Astrocyte of the spinal cord (primary cell): ENCODE measurements at regions not wholly inside any gene's neighbourhood (a gene's known extent, or its start where the extent isn't known, plus 50 kb on each side); places are given as distances from the start of the nearest gene placed in this dataset.

Source experiments
- DNase-seq: peaks from one replicate; pipeline ENCODE4 v3.0.0; 2011; ENCODE audit warnings: low read depth, low spot score
- H3K4me3 ChIP-seq: 2 replicates; pipeline ENCODE4 v1.5.1; 2011; ENCODE audit warnings: low read depth, mild to moderate bottlenecking, low read length, moderate library complexity
- CTCF ChIP-seq: IDR thresholded peaks from 2 replicates; pipeline ENCODE4 v1.5.1; 2012; ENCODE audit warnings: low read depth, mild to moderate bottlenecking, low read length, inconsistent platforms
- in situ Hi-C: cut with HindIII; loops from 2 replicates; pipeline ENCODE4 v1.10.0; 2017; ENCODE audit warnings: low sequenced_read_pairs

- H3K4me3 ChIP-seq, result no peak overlapping the region
- DNase-seq, result no peak
- in situ Hi-C loops, result no loop called here
- TF ChIP-seq CTCF, result no peak
Measured at GRCh38 chr12:20248646-20249045, 119.7 kb upstream of the PDE3A start.

- TF ChIP-seq CTCF, result no peak
- in situ Hi-C loops, result no loop called here
- no peak for DNase-seq
- H3K4me3 ChIP-seq, result no peak overlapping the region
Measured at GRCh38 chr12:20250761-20251160, 117.6 kb upstream of the PDE3A start.

GRCh38 chr12:20257311-20257710 lies 111.0 kb upstream of the PDE3A start:
- DNase-seq, result no peak
- in situ Hi-C loops, result no loop called here
- TF ChIP-seq CTCF, result no peak
- H3K4me3 ChIP-seq, result no peak overlapping the region

- no peak overlapping the region for H3K4me3 ChIP-seq
- TF ChIP-seq CTCF, result no peak
- DNase-seq, result no peak
- in situ Hi-C loops, result no loop called here
Measured at GRCh38 chr12:20259786-20260185, 108.6 kb upstream of the PDE3A start.

GRCh38 chr12:20260851-20261250 lies 107.5 kb upstream of the PDE3A start:
- DNase-seq, result no peak
- TF ChIP-seq CTCF, result no peak
- no peak overlapping the region for H3K4me3 ChIP-seq
- in situ Hi-C loops, result no loop called here

GRCh38 chr12:20262119-20262518 lies 106.2 kb upstream of the PDE3A start:
- no peak for TF ChIP-seq CTCF
- in situ Hi-C loops, result no loop called here

GRCh38 chr12:20264026-20264425 lies 104.3 kb upstream of the PDE3A start:
- in situ Hi-C loops, result no loop called here
- DNase-seq, result no peak
- no peak for TF ChIP-seq CTCF
- no peak overlapping the region for H3K4me3 ChIP-seq

More at GRCh38 chr12:20262119-20262518, 106.2 kb upstream of the PDE3A start:
- no peak overlapping the region for H3K4me3 ChIP-seq
- no peak for DNase-seq
